Fibroblast of lung (primary cell): ENCODE measurements at regions not wholly inside any gene's neighbourhood (a gene's known extent, or its start where the extent isn't known, plus 50 kb on each side); places are given as distances from the start of the nearest gene placed in this dataset.

Experiments used
- DNase-seq, 2 donors: peaks; one replicate each; pipeline versions ENCODE4 v3.0.0 to v3.0.0-alpha.2; 2010; ENCODE audit warnings: low read depth in 2 of 2
- H2AFZ ChIP-seq: 2 replicates; pipeline ENCODE4 v1.5.1; 2012; ENCODE audit warnings: low read length, control low read depth, inconsistent platforms
- H3K27ac ChIP-seq: 2 replicates; pipeline ENCODE4 v1.5.1; 2011; ENCODE audit warnings: low read length, control low read depth; ENCODE audit not compliant: insufficient read depth
- H3K27me3 ChIP-seq: 2 replicates; pipeline ENCODE4 v1.5.1; 2011; ENCODE audit warnings: mild to moderate bottlenecking, low read length; ENCODE audit not compliant: control insufficient read depth, insufficient read depth
- H3K36me3 ChIP-seq: 2 replicates; pipeline ENCODE4 v1.5.1; 2011; ENCODE audit warnings: low read length; ENCODE audit not compliant: control insufficient read depth, insufficient read depth
- H3K4me1 ChIP-seq: 2 replicates; pipeline ENCODE4 v1.5.1; 2011; ENCODE audit warnings: low read length; ENCODE audit not compliant: control insufficient read depth, insufficient read depth; ENCODE audit errors: extremely low read depth
- H3K4me2 ChIP-seq: 2 replicates; pipeline ENCODE4 v1.5.1; 2011; ENCODE audit warnings: low read length, control low read depth; ENCODE audit not compliant: insufficient read depth; ENCODE audit errors: extremely low read depth
- H3K4me3 ChIP-seq, 4 experiments: fragments of 200-600 bp in 1 of 4; sonication (generic) in 1 of 4; replicated peaks in 1 of 4; 2 replicates each; pipeline ENCODE4 v1.5.1; 2011 to 2016; ENCODE audit warnings: low read length in 4 of 4, low read depth in 3 of 4, mild to moderate bottlenecking in 3 of 4, control low read depth in 2 of 4, inconsistent platforms in 1 of 4, mixed read lengths in 1 of 4; ENCODE audit not compliant: insufficient read depth in 1 of 4; ENCODE audit errors: control extremely low read depth in 1 of 4
- H3K79me2 ChIP-seq: 2 replicates; pipeline ENCODE4 v1.5.1; 2012; ENCODE audit warnings: mild to moderate bottlenecking, low read length, inconsistent platforms; ENCODE audit not compliant: control insufficient read depth, insufficient read depth
- H3K9ac ChIP-seq: 2 replicates; pipeline ENCODE4 v1.5.1; 2011; ENCODE audit warnings: mild to moderate bottlenecking, low read length, control low read depth; ENCODE audit not compliant: insufficient read depth
- H3K9me3 ChIP-seq: 2 replicates; pipeline ENCODE4 v1.5.1; 2012; ENCODE audit warnings: low read depth, low read length; ENCODE audit not compliant: control insufficient read depth, insufficient read depth
- H4K20me1 ChIP-seq: 2 replicates; pipeline ENCODE4 v1.5.1; 2011; ENCODE audit warnings: low read length; ENCODE audit not compliant: control insufficient read depth, insufficient read depth; ENCODE audit errors: extremely low read depth
- CTCF ChIP-seq, 2 donors: IDR thresholded peaks in 1 of 2; conservative IDR thresholded peaks in 1 of 2; 1 replicate in 1 of 2; 2 replicates in 1 of 2; pipeline ENCODE4 v1.5.1; 2011 to 2012; ENCODE audit warnings: low read length in 2 of 2, control low read depth in 1 of 2, inconsistent platforms in 1 of 2, low read depth in 1 of 2, mild to moderate bottlenecking in 1 of 2
- EZH2 ChIP-seq: IDR thresholded peaks from 2 replicates; pipeline ENCODE4 v1.5.1; 2012; ENCODE audit warnings: low read length, control low read depth, mild to moderate bottlenecking; ENCODE audit errors: missing control alignments

GRCh38 chr4:187271848-187272247 is 548.2 kb upstream of the FAT1 start:
- Histone ChIP-seq H3K79me2 (no peaks in the 10 kb centered on the region), H3K27ac (no peak overlapping the region), H2AFZ (no peak overlapping the region), H3K4me1 (no peaks in the 10 kb centered on the region), H3K9me3 (no peaks in the 10 kb centered on the region), H3K36me3 (no peaks in the 10 kb centered on the region), H3K27me3 (no peaks in the 10 kb centered on the region), H3K9ac (no peak overlapping the region), H3K4me3 (no peak overlapping the region), H3K4me2 (no peak overlapping the region), H4K20me1 (no peaks in the 10 kb centered on the region)
- DNase-seq: no peak
- TF ChIP-seq CTCF (conservative IDR thresholded peaks at IDR 0.05 in 1 of 2, IDR thresholded peaks at IDR 0.05 in 1 of 2; ENCODE audit: low read depth in 1 of 2, low read length in 2 of 2) (no peak), EZH2 (no peak)

- no peak overlapping the region for H3K4me3 ChIP-seq
- no peaks in the 10 kb centered on the region for H4K20me1 ChIP-seq
- no peak overlapping the region for H3K9ac ChIP-seq
- H3K4me1 ChIP-seq: no peaks in the 10 kb centered on the region
- DNase-seq: no peak
- H3K27me3 ChIP-seq: no peaks in the 10 kb centered on the region
- no peaks in the 10 kb centered on the region for H3K79me2 ChIP-seq
- H3K36me3 ChIP-seq: no peaks in the 10 kb centered on the region
- no peak overlapping the region for H3K4me2 ChIP-seq
- no peak overlapping the region for H2AFZ ChIP-seq
- no peak overlapping the region for H3K27ac ChIP-seq
- no peaks in the 10 kb centered on the region for H3K9me3 ChIP-seq
- TF ChIP-seq CTCF (conservative IDR thresholded peaks at IDR 0.05 in 1 of 2, IDR thresholded peaks at IDR 0.05 in 1 of 2; ENCODE audit: low read depth in 1 of 2, low read length in 2 of 2): no peak
- no peak for TF ChIP-seq EZH2
These were observed 550.5 kb upstream of the FAT1 start for GRCh38 chr4:187274153-187274552.

GRCh38 chr4:187276736-187277408 is 553.2 kb upstream of the FAT1 start:
- Histone ChIP-seq H3K9me3 (no peaks in the 10 kb centered on the region), H3K27me3 (no peaks in the 10 kb centered on the region), H3K36me3 (no peaks in the 10 kb centered on the region), H4K20me1 (no peaks in the 10 kb centered on the region), H3K79me2 (no peaks in the 10 kb centered on the region), H3K27ac (no peak overlapping the region), H3K4me1 (no peaks in the 10 kb centered on the region), H3K9ac (no peak overlapping the region), H3K4me2 (peak overlapping the region; percentile 69), H3K4me3 (peak overlapping the region in 3 of 4 experiments; percentile 16 to 27 (median 18)), H2AFZ (peak overlapping the region; percentile 73)
- TF ChIP-seq EZH2 (no peak), CTCF (conservative IDR thresholded peaks at IDR 0.05 in 1 of 2, IDR thresholded peaks at IDR 0.05 in 1 of 2; ENCODE audit: low read depth in 1 of 2, low read length in 2 of 2) (no peak)
- peak; percentile 24 to 74 for DNase-seq
